ENCODE measurements at regions not wholly inside any gene's neighbourhood (a gene's known extent, or its start where the extent isn't known, plus 50 kb on each side); places are given as distances from the start of the nearest gene placed in this dataset.

GRCh38 chr22:48395201-48395600 lies 1432.5 kb downstream of the BRD1 start:
- Histone ChIP-seq H3K27me3 (ENCODE audit: insufficient read depth, poor library complexity, severe bottlenecking) (no peaks in the 10 kb centered on the region), H3K4me3 (replicated peaks; ENCODE audit: insufficient read depth, low read length) (no peak overlapping the region), H3K27ac (replicated peaks) (no peak overlapping the region)
- TF ChIP-seq GABPA (IDR thresholded peaks at IDR 0.05; ENCODE audit: low read depth), result no peak
- TF ChIP-seq POLR2AphosphoS5 (IDR thresholded peaks at IDR 0.05; ENCODE audit: low read depth), result no peak
- no peak for TF ChIP-seq SPI1 (IDR thresholded peaks at IDR 0.05; ENCODE audit: borderline replicate concordance, low read depth)
- TF ChIP-seq CTCF (IDR thresholded peaks at IDR 0.05; ENCODE audit: insufficient read depth, low read length), result no peak
- TF ChIP-seq, protein P1, sequence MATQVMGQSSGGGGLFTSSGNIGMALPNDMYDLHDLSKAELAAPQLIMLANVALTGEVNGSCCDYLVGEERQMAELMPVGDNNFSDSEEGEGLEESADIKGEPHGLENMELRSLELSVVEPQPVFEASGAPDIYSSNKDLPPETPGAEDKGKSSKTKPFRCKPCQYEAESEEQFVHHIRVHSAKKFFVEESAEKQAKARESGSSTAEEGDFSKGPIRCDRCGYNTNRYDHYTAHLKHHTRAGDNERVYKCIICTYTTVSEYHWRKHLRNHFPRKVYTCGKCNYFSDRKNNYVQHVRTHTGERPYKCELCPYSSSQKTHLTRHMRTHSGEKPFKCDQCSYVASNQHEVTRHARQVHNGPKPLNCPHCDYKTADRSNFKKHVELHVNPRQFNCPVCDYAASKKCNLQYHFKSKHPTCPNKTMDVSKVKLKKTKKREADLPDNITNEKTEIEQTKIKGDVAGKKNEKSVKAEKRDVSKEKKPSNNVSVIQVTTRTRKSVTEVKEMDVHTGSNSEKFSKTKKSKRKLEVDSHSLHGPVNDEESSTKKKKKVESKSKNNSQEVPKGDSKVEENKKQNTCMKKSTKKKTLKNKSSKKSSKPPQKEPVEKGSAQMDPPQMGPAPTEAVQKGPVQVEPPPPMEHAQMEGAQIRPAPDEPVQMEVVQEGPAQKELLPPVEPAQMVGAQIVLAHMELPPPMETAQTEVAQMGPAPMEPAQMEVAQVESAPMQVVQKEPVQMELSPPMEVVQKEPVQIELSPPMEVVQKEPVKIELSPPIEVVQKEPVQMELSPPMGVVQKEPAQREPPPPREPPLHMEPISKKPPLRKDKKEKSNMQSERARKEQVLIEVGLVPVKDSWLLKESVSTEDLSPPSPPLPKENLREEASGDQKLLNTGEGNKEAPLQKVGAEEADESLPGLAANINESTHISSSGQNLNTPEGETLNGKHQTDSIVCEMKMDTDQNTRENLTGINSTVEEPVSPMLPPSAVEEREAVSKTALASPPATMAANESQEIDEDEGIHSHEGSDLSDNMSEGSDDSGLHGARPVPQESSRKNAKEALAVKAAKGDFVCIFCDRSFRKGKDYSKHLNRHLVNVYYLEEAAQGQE (IDR thresholded peaks at IDR 0.05; ENCODE audit: insufficient replicate concordance, low read depth), result no peak
- DNase-seq (ENCODE audit: low read depth in 1 of 2, low spot score in 1 of 2), result no peak

DNA sequence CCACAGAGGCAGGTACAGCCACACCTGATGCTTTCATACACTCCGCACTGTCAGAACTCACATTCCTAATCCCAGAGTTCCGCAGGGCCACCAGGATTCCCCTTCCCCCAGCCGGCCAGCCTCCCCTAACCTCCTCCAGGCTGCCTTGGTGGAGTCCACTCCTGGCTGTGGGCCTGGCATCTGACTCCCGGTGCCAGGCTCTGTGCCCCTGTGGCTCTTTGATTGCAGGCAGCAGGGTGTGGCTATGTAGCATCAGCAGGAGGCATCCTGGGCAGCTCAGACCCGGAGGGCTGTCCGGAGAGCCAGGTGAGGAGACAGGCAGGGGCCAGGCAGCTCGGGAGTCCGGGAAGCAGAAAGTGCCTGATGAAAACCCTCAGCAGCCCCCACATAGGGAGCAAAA lies 1432.9 kb downstream of the BRD1 start:
- Histone ChIP-seq H3K27me3 (ENCODE audit: insufficient read depth, poor library complexity, severe bottlenecking) (no peaks in the 10 kb centered on the region), H3K27ac (replicated peaks) (no peak overlapping the region), H3K4me3 (replicated peaks; ENCODE audit: insufficient read depth, low read length) (no peak overlapping the region)
- TF ChIP-seq, protein P1 (IDR thresholded peaks at IDR 0.05; ENCODE audit: insufficient replicate concordance, low read depth), result no peak
- TF ChIP-seq CTCF (IDR thresholded peaks at IDR 0.05; ENCODE audit: insufficient read depth, low read length), result no peak
- TF ChIP-seq SPI1 (IDR thresholded peaks at IDR 0.05; ENCODE audit: borderline replicate concordance, low read depth), result no peak
- TF ChIP-seq POLR2AphosphoS5 (IDR thresholded peaks at IDR 0.05; ENCODE audit: low read depth), result no peak
- no peak for TF ChIP-seq GABPA (IDR thresholded peaks at IDR 0.05; ENCODE audit: low read depth)
- no peak for DNase-seq (ENCODE audit: low read depth in 1 of 2, low spot score in 1 of 2)

DNA sequence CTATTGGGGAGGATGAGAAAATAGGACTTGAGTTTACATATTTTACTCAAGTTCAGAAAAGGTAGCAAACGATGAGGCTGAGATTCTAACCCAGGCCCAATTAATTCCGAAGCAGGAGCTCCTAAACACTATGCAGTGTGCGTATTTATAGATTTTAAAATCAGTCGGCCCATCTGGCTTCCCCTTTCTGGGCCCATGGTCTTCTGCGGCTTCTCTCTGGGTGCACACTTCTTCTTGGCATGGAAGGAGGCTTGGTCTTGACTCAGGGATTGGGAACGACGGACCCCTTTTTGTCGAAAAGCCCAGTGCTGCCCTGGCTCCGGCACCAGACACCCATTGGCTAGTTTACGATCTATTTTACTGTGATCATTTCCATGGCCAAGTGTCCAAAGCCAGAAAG lies 1433.8 kb downstream of the BRD1 start:
- H3K27me3 ChIP-seq (ENCODE audit: insufficient read depth, poor library complexity, severe bottlenecking), result no peaks in the 10 kb centered on the region
- no peak for DNase-seq (ENCODE audit: low read depth in 1 of 2, low spot score in 1 of 2)
- TF ChIP-seq, protein P1 (IDR thresholded peaks at IDR 0.05; ENCODE audit: insufficient replicate concordance, low read depth), result no peak
- no peak overlapping the region for H3K4me3 ChIP-seq (replicated peaks; ENCODE audit: insufficient read depth, low read length)
- no peak overlapping the region for H3K27ac ChIP-seq (replicated peaks)

DNA sequence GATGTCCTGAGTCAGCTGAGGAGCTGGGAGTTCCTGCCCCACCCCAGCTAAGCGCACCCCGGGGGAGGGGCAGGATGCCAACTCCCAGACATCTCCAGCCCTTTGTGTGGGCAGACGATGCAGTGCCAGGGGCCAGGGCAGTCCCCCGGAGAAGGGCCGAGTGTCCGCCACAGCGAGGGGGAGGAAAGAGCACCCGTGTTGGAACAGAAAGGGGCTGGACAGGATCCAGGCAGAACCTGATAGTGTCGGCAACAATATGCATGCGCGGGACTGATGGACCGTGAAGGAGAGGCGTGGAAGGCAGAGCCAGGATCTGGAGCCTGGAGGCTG lies 1434.7 kb downstream of the BRD1 start:
- no peak for DNase-seq (ENCODE audit: low read depth in 1 of 2, low spot score in 1 of 2)
- Histone ChIP-seq H3K4me3 (replicated peaks; ENCODE audit: insufficient read depth, low read length) (no peak overlapping the region), H3K27ac (replicated peaks) (no peak overlapping the region), H3K27me3 (ENCODE audit: insufficient read depth, poor library complexity, severe bottlenecking) (no peaks in the 10 kb centered on the region)
- TF ChIP-seq SPI1 (IDR thresholded peaks at IDR 0.05; ENCODE audit: borderline replicate concordance, low read depth), result no peak
- TF ChIP-seq GABPA (IDR thresholded peaks at IDR 0.05; ENCODE audit: low read depth), result no peak
- TF ChIP-seq, protein P1 (IDR thresholded peaks at IDR 0.05; ENCODE audit: insufficient replicate concordance, low read depth), result no peak
- no peak for TF ChIP-seq CTCF (IDR thresholded peaks at IDR 0.05; ENCODE audit: insufficient read depth, low read length)
- TF ChIP-seq POLR2AphosphoS5 (IDR thresholded peaks at IDR 0.05; ENCODE audit: low read depth), result no peak

Data from HL-60 (cell line).